Posterior vena cava (tissue), 2 donors: ENCODE measurements at regions not wholly inside any gene's neighbourhood (a gene's known extent, or its start where the extent isn't known, plus 50 kb on each side); places are given as distances from the start of the nearest gene placed in this dataset.
A peak's percentile ranks its signal among the peaks of the same experiment; 100 is the strongest.

Experiments
- DNase-seq: peaks from one replicate; pipeline ENCODE4 v3.0.0-alpha.2; 2020; ENCODE audit warnings: low spot score
- intact Hi-C, 2 donors: fragments of 100-400 bp; cut with DNase I; formaldehyde crosslinking; loops; one replicate each; pipeline versions ENCODE4 v1.14.1 to v1.14.2; 2022 to 2023
- donor health status: DM: yes; HTN: yes; CAD: no.
- donor health status: DM: yes; HTN: yes; CAD: no.

DNA sequence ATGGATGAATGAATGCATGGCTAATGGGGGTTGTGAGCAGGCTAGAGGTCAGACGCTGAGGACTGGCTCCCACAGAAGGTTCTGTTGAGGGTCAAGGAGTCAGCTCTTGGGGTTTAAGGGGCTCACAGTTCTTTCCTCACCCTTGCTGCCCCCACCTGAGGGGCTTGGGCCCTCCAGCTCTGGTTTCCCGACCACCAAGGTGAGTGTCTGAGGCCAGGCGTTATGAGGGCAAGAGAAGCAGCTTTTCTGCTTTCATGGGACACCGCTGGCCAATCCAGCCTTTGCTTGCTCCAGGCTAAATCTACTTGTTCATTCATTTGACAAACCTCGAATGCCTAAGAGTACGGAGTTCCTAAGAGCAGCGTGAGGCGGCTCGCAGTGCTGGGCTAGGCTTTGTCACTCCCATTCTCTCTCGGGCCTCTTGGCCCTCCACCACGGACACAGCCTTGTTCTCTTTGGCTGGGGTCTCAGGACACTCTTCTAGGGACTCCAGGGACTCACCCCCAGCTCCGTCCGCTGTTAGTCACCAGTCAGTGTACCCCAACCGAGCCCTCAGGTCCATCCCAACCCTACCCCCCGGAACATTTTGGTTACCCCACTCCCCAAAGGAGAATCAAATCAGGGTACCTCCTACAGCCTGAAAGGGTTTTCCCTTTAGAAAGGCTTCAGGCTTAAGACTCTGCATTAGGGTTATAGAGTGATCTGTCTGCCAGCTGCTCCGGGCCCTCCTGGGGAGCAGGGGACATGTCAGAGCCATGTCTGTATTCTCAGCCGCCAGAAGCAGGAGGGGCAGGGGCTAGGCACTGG is 210.1 kb upstream of the MVB12B start:
- intact Hi-C loops, result no loop called here
- DNase-seq, result peak; percentile 50

DNA sequence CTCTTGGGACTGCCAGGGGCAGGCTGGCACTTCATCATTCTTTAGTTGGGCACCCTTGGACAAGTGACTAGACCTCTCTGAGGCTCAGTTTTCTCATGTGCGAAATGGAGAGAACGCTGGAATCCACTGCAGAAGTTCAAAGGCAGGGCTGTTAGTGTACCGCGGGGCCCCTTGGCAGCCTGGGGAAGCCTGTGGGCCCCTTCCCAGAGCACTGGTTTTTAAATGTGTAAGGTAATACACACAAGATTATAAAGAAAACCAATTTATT is 209.5 kb upstream of the MVB12B start:
- DNase-seq, result no peak

GRCh38 chr9:126117631-126118030 is 209.0 kb upstream of the MVB12B start:
- DNase-seq, result peak; percentile 29
- intact Hi-C loops, result no loop called here

More for the DNA sequence above, 209.5 kb upstream of the MVB12B start:
- intact Hi-C loops, result no loop called here

GRCh38 chr9:126119731-126120130 is 206.9 kb upstream of the MVB12B start:
- intact Hi-C loops, result loop anchor here in 1 of 2 donors (5.0 kb wide), 1 partner anchor 1302 kb away; no protein-coding TSS in a partner anchor
- DNase-seq, result no peak

GRCh38 chr9:126122901-126123616 is 203.6 kb upstream of the MVB12B start:
- peak; percentile 24 for DNase-seq
- intact Hi-C loops, result loop anchor here in 1 of 2 donors (5.0 kb wide), 1 partner anchor 1306 kb away; no protein-coding TSS in a partner anchor

DNA sequence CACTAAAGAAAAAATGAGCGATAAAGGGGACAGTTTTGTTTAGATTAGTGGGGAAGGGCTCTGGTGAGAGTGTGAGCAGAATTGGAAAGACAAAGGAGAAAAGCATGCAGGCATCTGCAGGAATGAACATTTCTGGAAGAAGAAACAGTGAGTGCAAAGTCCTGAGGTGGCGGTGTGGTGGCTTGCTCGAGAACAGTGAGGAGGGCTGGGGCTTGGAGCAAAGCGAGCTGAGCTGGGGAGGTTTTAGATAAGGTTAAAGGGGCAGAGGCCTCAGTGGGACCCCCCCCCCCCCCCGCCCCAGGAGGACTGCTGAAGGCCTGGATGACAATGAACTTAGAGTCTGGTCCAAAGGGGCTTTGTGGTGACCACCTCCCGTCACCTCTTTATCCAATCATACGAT is 202.7 kb upstream of the MVB12B start:
- intact Hi-C loops, result loop anchor here in 1 of 2 donors (5.0 kb wide), 1 partner anchor 1307 kb away; no protein-coding TSS in a partner anchor
- peak; percentile 31 for DNase-seq

- peak; percentile 22 for DNase-seq
- intact Hi-C loops, result no loop called here
Measured at GRCh38 chr9:126125177-126125576, 201.5 kb upstream of the MVB12B start.

DNA sequence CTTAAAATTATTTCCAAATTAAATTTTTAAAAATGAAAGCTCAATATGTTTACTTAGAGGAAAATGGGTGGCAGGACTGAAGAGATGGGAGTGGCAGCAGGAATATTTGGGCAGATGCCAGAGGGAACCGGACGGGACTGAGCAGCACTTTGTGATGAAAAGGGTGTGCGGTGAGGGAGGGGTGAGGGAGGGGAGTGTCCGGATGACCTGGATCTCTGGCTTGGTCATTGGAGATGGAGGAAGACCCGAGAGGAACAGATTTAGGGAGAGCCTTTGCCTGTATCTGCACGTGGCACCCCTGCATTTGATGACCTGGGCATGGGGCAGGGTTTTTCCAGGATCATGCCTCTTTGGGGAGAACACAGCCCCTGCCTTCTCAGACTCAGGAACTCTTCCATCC is 201.1 kb upstream of the MVB12B start:
- intact Hi-C loops, result no loop called here
- DNase-seq, result peak; percentile 31

DNA sequence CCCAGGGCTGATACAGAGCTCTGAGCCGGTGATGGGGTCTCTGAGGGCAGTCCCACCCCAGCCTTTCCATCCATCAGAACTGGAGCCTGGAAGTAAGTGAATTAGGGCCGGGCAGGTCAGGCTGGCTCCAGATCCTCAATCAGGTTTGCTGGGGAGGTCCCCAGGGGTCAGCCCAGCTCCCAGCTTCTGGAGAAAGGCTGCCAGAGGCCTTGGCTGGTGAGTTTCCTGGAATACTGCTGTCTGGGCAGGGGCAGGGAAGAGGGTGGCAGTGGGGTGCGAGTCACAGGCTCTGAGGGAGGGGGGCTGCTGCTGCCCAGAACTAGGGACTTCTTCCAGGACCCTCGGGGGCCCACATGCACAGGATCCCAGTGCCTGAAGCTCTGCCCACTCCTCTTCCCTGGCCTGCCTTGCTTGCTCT is 200.6 kb upstream of the MVB12B start:
- intact Hi-C loops, result no loop called here
- peak; percentile 44 for DNase-seq

GRCh38 chr9:126126807-126127206 is 199.8 kb upstream of the MVB12B start:
- intact Hi-C loops, result no loop called here
- DNase-seq, result peak; percentile 38

DNA sequence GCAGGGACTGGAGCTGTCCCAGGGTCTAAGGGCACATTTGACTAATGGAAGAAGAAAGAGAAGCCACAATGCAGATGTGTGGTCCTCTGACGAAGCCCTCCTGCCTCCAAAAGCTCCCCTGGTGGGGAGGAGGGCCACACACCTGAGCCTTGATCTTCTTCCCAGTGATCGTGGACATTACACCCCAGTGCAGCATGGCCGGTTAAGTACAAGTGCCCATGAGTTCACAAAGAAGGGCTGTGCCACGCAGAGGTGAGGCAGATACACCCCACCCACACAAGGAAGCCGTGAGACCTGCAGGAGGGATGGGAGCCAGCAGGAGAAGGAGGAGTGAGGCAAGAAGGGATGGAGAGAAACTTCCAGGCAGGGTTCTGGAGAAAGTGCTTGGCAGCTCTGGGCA is 199.0 kb upstream of the MVB12B start:
- DNase-seq, result peak; percentile 32
- intact Hi-C loops, result no loop called here

DNA sequence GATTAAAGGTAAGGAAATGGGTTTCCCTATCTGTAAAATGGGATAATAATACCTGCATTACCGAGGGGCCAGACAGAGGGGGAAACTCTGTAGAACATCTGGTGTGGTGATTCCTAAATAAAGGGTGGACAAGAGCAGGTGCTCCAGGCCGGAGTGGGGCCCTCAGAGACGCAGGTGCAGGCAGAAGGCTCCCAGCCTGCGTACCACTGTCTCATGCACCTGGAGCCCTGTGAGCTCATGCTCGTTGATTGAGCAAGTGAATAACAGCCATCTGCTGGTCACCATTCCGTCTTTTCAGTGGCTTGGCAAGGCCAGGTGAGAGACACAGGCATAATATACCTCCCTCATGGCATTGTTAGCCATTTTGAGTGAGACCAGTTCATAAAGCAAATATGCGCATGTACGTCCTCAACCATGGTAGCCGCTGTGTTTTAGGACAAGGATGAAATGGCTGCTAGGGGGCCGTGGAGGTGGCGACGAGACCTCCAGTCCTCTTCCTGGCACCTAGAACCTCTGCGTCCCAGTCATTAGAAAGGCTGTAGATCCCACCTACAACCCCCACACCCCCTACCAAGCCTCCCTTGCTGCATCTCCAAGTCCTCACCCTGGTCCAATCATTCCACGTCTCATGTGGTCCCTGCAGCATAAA is 198.0 kb upstream of the MVB12B start:
- DNase-seq, result peak; percentile 54

GRCh38 chr9:126131066-126132010 is 195.3 kb upstream of the MVB12B start:
- intact Hi-C loops, result no loop called here
- peak; percentile 50 for DNase-seq

More for the DNA sequence above, 198.0 kb upstream of the MVB12B start:
- intact Hi-C loops, result no loop called here

- no peak for DNase-seq
- intact Hi-C loops, result no loop called here
Measured at GRCh38 chr9:126132746-126133145, 193.9 kb upstream of the MVB12B start.

- intact Hi-C loops, result no loop called here
- no peak for DNase-seq
Measured at GRCh38 chr9:126144196-126144595, 182.4 kb upstream of the MVB12B start.

- DNase-seq, result peak; percentile 26
Measured at GRCh38 chr9:126144603-126145456, 181.8 kb upstream of the MVB12B start.

GRCh38 chr9:126145887-126146253 is 180.8 kb upstream of the MVB12B start:
- intact Hi-C loops, result no loop called here
- DNase-seq, result peak; percentile 8

More at GRCh38 chr9:126144603-126145456, 181.8 kb upstream of the MVB12B start:
- intact Hi-C loops, result no loop called here
